SU-DHL-6 (cell line): ENCODE measurements at regions not wholly inside any gene's neighbourhood (a gene's known extent, or its start where the extent isn't known, plus 50 kb on each side); places are given as distances from the start of the nearest gene placed in this dataset.

Experiments used
- H2AFZ ChIP-seq: fragments of 200-600 bp; sonication (generic); 2 replicates; pipeline ENCODE4 v1.6.1; 2014; ENCODE audit warnings: low read depth, mild to moderate bottlenecking, moderate library complexity, mixed read lengths, antibody characterized with exemption, low read length; ENCODE audit not compliant: severe bottlenecking
- H3F3A ChIP-seq: fragments of 200-600 bp; shearing (Covaris generic); 2 replicates; pipeline ENCODE4 v1.6.0; 2016; ENCODE audit warnings: antibody characterized with exemption, mild to moderate bottlenecking; ENCODE audit not compliant: insufficient read depth
- H3K27ac ChIP-seq: fragments of 200-600 bp; sonication (generic); 2 replicates; pipeline ENCODE4 v1.5.1; 2016; ENCODE audit warnings: low read depth, mild to moderate bottlenecking, low read length, moderate library complexity, mixed read lengths
- H3K27me3 ChIP-seq: fragments of 200-600 bp; sonication (generic), shearing (Covaris generic); 2 replicates; pipeline ENCODE4 v1.6.0; 2014; ENCODE audit warnings: mild to moderate bottlenecking, low read length
- H3K36me3 ChIP-seq: fragments of 200-600 bp; sonication (generic); 2 replicates; pipeline ENCODE4 v1.6.1; 2014; ENCODE audit warnings: mild to moderate bottlenecking, low read length, mixed read lengths
- H3K4me2 ChIP-seq: fragments of 300-600, 200-600 bp; shearing (Covaris generic), sonication (generic); 2 replicates; pipeline ENCODE4 v1.6.0; 2014; ENCODE audit warnings: low read length, low read depth, mild to moderate bottlenecking; ENCODE audit not compliant: poor library complexity, severe bottlenecking
- H3K4me3 ChIP-seq: fragments of 200-600 bp; sonication (generic); 2 replicates; pipeline ENCODE4 v1.5.1; 2014; ENCODE audit warnings: antibody characterized with exemption, low read length, mild to moderate bottlenecking, mixed read lengths; ENCODE audit not compliant: insufficient read depth, poor library complexity, severe bottlenecking
- H3K79me2 ChIP-seq: fragments of 200-600 bp; sonication (generic); 2 replicates; pipeline ENCODE4 v1.6.1; 2014; ENCODE audit warnings: mild to moderate bottlenecking, low read length, moderate library complexity; ENCODE audit not compliant: insufficient read depth
- H3K9ac ChIP-seq: fragments of 200-600 bp; sonication (generic); 2 replicates; pipeline ENCODE4 v1.7.0; 2014; ENCODE audit warnings: mild to moderate bottlenecking, low read length
- H3K9me2 ChIP-seq: fragments of 200-600 bp; sonication (generic); replicated peaks from 2 replicates; pipeline ENCODE4 v1.6.1; 2014; ENCODE audit warnings: low read length; ENCODE audit not compliant: insufficient read depth
- H3K9me3 ChIP-seq: fragments of 200-600 bp; sonication (generic); 2 replicates; pipeline ENCODE4 v1.6.1; 2014; ENCODE audit warnings: low read length, mixed read lengths; ENCODE audit not compliant: insufficient read depth
- H4K20me1 ChIP-seq: fragments of 200-600 bp; sonication (generic); 2 replicates; pipeline ENCODE4 v1.6.1; 2014; ENCODE audit warnings: low read depth, mild to moderate bottlenecking, antibody characterized with exemption, low read length, moderate library complexity, mixed read lengths
- EZH2phosphoT487 ChIP-seq: fragments of 200-600 bp; sonication (generic), shearing (Covaris generic); conservative IDR thresholded peaks from 2 replicates; pipeline ENCODE4 v1.6.1; 2018; ENCODE audit warnings: mild to moderate bottlenecking, antibody characterized with exemption, low read length, moderate library complexity, mixed read lengths
- TF ChIP-seq, protein P1 (sequence below): fragments of 200-600 bp; sonication (generic); IDR thresholded peaks from one replicate; pipeline ENCODE4 v1.5.1; 2017; ENCODE audit warnings: antibody characterized with exemption, mild to moderate bottlenecking, low read length, moderate library complexity; ENCODE audit not compliant: insufficient read depth, poor library complexity, severe bottlenecking

DNA sequence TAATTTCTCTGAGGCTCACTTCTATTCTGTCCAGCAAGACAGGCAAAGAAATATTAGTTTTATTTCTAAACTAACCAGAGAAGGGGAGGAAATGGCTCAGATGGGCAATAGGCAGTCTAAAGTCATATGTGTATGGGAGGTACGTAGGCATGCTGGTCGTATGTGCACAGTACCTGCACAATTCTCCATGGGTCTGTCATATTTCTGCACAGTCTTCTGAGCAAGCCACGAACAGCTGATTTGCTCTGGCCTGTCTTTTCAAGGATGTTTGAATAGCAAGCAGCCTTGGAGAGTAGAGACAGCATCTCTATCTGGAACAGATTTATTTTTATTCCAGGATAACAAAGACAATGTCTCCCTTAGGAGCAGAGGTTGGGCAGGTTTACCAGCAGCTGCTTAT is 92.1 kb downstream of the SLC25A47 start:
- no peaks in the 10 kb centered on the region for H3K27me3 ChIP-seq
- H2AFZ ChIP-seq: no peak overlapping the region
- H3K4me3 ChIP-seq: no peak overlapping the region
- no peaks in the 10 kb centered on the region for H3K79me2 ChIP-seq
- H4K20me1 ChIP-seq: no peaks in the 10 kb centered on the region
- H3K9ac ChIP-seq: no peak overlapping the region
- no peaks in the 10 kb centered on the region for H3K9me3 ChIP-seq
- no peaks in the 10 kb centered on the region for H3K36me3 ChIP-seq
- no peak overlapping the region for H3K27ac ChIP-seq
- no peaks in the 10 kb centered on the region for H3K9me2 ChIP-seq
- no peak for TF ChIP-seq EZH2phosphoT487
- TF ChIP-seq, protein P1, sequence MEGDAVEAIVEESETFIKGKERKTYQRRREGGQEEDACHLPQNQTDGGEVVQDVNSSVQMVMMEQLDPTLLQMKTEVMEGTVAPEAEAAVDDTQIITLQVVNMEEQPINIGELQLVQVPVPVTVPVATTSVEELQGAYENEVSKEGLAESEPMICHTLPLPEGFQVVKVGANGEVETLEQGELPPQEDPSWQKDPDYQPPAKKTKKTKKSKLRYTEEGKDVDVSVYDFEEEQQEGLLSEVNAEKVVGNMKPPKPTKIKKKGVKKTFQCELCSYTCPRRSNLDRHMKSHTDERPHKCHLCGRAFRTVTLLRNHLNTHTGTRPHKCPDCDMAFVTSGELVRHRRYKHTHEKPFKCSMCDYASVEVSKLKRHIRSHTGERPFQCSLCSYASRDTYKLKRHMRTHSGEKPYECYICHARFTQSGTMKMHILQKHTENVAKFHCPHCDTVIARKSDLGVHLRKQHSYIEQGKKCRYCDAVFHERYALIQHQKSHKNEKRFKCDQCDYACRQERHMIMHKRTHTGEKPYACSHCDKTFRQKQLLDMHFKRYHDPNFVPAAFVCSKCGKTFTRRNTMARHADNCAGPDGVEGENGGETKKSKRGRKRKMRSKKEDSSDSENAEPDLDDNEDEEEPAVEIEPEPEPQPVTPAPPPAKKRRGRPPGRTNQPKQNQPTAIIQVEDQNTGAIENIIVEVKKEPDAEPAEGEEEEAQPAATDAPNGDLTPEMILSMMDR: no peak
- H3K4me2 ChIP-seq: no peak overlapping the region
- H3F3A ChIP-seq: no peaks in the 10 kb centered on the region

DNA sequence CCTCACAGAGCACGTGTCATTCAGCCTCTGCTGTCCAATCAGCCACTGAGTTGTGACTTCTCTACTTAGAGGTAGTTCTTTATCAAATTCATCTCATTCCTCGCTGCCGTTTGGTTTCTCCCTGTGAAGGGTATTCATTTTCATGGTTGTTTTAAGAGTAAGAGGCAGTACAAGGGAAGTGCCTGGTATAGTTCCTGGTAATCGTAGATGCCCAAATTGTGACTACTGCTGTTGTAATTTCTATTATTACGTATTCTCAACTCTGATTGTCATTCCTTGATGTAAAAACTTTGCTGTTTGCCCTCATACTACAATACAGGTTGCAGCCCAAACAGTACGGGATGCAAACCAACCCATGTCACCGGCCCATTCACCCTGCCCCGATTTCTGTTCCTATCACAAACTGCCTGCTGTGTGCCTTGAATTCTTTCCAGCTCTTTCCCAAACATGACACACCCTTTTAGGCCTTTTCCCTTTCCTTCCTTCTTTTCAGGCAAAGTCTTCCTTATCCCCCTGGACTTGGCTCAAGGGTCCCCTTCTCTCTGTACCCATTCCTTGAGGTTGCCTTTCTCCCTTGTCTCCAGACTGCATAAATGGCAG is 93.0 kb downstream of the SLC25A47 start:
- H3K36me3 ChIP-seq: no peaks in the 10 kb centered on the region
- no peak for TF ChIP-seq EZH2phosphoT487
- TF ChIP-seq, protein P1: no peak
- H3K79me2 ChIP-seq: no peaks in the 10 kb centered on the region
- no peaks in the 10 kb centered on the region for H3K9me2 ChIP-seq
- no peak overlapping the region for H2AFZ ChIP-seq
- H3F3A ChIP-seq: no peaks in the 10 kb centered on the region
- no peak overlapping the region for H3K4me3 ChIP-seq
- H3K27me3 ChIP-seq: no peaks in the 10 kb centered on the region
- H3K9me3 ChIP-seq: no peaks in the 10 kb centered on the region
- no peak overlapping the region for H3K27ac ChIP-seq
- H3K4me2 ChIP-seq: no peak overlapping the region
- H3K9ac ChIP-seq: no peak overlapping the region
- no peaks in the 10 kb centered on the region for H4K20me1 ChIP-seq

DNA sequence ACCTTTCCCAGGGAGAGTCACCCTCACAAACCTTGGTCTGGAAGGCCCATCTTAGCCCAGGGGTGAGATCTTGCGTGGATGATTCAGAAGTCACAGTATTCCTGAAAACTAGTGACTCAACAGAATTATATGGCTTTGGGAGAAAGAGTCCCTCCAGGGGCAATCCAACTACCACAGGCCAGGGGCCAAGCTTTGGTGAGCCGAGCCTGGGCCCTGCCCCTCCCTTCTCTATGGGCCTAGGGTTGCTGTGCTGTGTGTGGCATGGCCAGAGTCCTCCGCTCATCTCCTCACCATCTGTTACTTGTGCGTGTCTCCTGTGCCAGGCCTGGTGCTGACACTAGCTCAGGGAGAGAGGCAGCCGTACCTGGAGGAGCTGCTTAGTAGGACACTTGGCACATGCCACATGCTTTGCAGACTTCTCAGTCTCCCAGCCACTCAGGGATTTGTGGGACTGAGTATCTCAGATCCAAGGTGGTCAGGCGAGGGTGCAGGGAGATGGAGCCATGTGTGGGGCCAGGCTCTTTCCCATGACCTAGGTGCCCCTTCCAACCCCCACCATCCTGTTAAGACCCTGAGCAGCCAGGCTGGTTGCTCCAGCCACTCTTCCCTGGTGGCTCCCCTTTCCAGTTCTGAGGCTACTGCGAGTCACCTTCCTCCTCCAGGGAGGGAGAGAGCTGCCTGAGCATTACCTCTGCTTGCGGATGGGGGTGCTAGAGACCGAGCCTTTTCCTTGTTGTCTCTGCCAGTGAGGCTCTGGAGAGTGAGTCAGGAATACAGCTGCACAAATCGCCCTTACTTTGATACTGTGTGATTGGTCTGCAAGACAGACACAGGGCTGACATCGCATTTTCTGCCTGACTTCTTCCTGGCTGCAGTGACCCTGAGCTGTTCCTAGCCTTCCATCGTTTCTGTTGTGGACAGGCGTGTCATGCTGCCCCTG is 94.1 kb downstream of the SLC25A47 start:
- Histone ChIP-seq H3K4me3 (no peak overlapping the region), H3K79me2 (no peaks in the 10 kb centered on the region), H3K9ac (no peak overlapping the region), H3K4me2 (no peak overlapping the region), H3F3A (no peaks in the 10 kb centered on the region), H3K27me3 (no peaks in the 10 kb centered on the region), H3K9me2 (no peaks in the 10 kb centered on the region), H3K36me3 (no peaks in the 10 kb centered on the region), H3K27ac (no peak overlapping the region), H2AFZ (no peak overlapping the region), H4K20me1 (no peaks in the 10 kb centered on the region), H3K9me3 (no peaks in the 10 kb centered on the region)
- no peak for TF ChIP-seq EZH2phosphoT487
- TF ChIP-seq, protein P1: no peak
